Liver (tissue), 3 donors: ENCODE measurements at regions not wholly inside any gene's neighbourhood (a gene's known extent, or its start where the extent isn't known, plus 50 kb on each side); places are given as distances from the start of the nearest gene placed in this dataset.

Experiments
- CTCF ChIP-seq: fragments of 150-350 bp; IDR thresholded peaks from 2 replicates; pipeline ENCODE4 v1.5.1; 2017; ENCODE audit warnings: improper control_type of control experiment, low read depth, low read length; ENCODE audit not compliant: missing input control
- FOXA1 ChIP-seq: IDR thresholded peaks from 2 replicates; pipeline ENCODE4 v1.6.1; 2016; ENCODE audit warnings: antibody characterized with exemption
- HNF4G ChIP-seq: IDR thresholded peaks from 2 replicates; pipeline ENCODE4 v1.6.1; 2016; ENCODE audit warnings: antibody characterized with exemption
- JUND ChIP-seq, 2 donors: IDR thresholded peaks; 2 replicates each; pipeline ENCODE4 v1.6.1; 2016; ENCODE audit warnings: antibody characterized with exemption in 2 of 2
- MAX ChIP-seq: IDR thresholded peaks from 2 replicates; pipeline ENCODE4 v1.6.1; 2016; ENCODE audit warnings: antibody characterized with exemption
- RAD21 ChIP-seq, 2 donors: IDR thresholded peaks; 2 replicates each; pipeline ENCODE4 v1.6.1; 2016; ENCODE audit warnings: antibody characterized with exemption in 2 of 2, mild to moderate bottlenecking in 2 of 2
- RXRA ChIP-seq, 2 donors: IDR thresholded peaks; 2 replicates each; pipeline ENCODE4 v1.6.1; 2017 to 2018; ENCODE audit warnings: antibody characterized with exemption in 2 of 2, mild to moderate bottlenecking in 1 of 2
- SP1 ChIP-seq: IDR thresholded peaks from 2 replicates; pipeline ENCODE4 v1.6.1; 2018; ENCODE audit warnings: antibody characterized with exemption, mild to moderate bottlenecking
- TAF1 ChIP-seq: conservative IDR thresholded peaks from 2 replicates; pipeline ENCODE4 v1.6.1; 2016; ENCODE audit warnings: antibody characterized with exemption, mild to moderate bottlenecking
- YY1 ChIP-seq: IDR thresholded peaks from 2 replicates; pipeline ENCODE4 v1.6.1; 2016; ENCODE audit warnings: antibody characterized with exemption, mild to moderate bottlenecking
- TF ChIP-seq, protein P1 (sequence below): IDR thresholded peaks from 2 replicates; pipeline ENCODE4 v1.6.1; 2016; ENCODE audit warnings: antibody characterized with exemption, mild to moderate bottlenecking
- donor health status: healthy.
- donor health status: healthy.

- TF ChIP-seq CTCF: no peak
- no peak for TF ChIP-seq TAF1
- no peak for TF ChIP-seq FOXA1
- TF ChIP-seq RAD21 (IDR thresholded peaks at IDR 0.05): no peak
- no peak for TF ChIP-seq MAX
- no peak for TF ChIP-seq RXRA (IDR thresholded peaks at IDR 0.05)
- no peak for TF ChIP-seq YY1
- TF ChIP-seq SP1: no peak
- TF ChIP-seq, protein P1, sequence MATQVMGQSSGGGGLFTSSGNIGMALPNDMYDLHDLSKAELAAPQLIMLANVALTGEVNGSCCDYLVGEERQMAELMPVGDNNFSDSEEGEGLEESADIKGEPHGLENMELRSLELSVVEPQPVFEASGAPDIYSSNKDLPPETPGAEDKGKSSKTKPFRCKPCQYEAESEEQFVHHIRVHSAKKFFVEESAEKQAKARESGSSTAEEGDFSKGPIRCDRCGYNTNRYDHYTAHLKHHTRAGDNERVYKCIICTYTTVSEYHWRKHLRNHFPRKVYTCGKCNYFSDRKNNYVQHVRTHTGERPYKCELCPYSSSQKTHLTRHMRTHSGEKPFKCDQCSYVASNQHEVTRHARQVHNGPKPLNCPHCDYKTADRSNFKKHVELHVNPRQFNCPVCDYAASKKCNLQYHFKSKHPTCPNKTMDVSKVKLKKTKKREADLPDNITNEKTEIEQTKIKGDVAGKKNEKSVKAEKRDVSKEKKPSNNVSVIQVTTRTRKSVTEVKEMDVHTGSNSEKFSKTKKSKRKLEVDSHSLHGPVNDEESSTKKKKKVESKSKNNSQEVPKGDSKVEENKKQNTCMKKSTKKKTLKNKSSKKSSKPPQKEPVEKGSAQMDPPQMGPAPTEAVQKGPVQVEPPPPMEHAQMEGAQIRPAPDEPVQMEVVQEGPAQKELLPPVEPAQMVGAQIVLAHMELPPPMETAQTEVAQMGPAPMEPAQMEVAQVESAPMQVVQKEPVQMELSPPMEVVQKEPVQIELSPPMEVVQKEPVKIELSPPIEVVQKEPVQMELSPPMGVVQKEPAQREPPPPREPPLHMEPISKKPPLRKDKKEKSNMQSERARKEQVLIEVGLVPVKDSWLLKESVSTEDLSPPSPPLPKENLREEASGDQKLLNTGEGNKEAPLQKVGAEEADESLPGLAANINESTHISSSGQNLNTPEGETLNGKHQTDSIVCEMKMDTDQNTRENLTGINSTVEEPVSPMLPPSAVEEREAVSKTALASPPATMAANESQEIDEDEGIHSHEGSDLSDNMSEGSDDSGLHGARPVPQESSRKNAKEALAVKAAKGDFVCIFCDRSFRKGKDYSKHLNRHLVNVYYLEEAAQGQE: no peak
- no peak for TF ChIP-seq HNF4G
- no peak for TF ChIP-seq JUND (IDR thresholded peaks at IDR 0.05)
Measured at GRCh38 chr12:127278351-127278750, 988.6 kb upstream of the TMEM132C start.
